ENCODE measurements at regions not wholly inside any gene's neighbourhood (a gene's known extent, or its start where the extent isn't known, plus 50 kb on each side); places are given as distances from the start of the nearest gene placed in this dataset.

DNA sequence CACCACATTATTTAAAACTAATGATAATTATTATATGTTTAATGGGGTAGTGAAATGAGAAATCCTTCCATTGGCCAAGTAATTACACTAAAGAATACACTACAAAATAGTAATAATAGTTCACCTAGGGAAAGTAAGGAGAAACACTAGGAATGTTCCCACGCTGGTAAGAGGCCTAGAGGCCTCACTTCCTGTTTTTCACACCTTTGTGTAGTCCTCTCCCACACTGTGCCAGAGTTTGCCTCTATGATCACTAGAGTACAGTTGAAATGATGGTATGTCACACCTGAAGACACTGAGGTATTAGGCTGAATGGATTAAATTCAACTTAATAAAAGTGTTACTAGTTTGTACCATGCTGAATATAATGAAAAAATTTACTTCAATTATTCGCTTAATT, 1348.0 kb upstream of the ATXN8OS start:
- Mint-ChIP-seq H3K36me3 (ENCODE audit: low read depth) (no peaks in the 10 kb centered on the region), H3K27me3 (ENCODE audit: insufficient read depth) (no peaks in the 10 kb centered on the region; the same call in 1 of the 2 replicates), H3K4me3 (no peak overlapping the region), H3K27ac (no peak overlapping the region), H3K9me3 (peaks cover 17% of the 10 kb centered on the region; the same call in 1 of the 2 replicates), H3K4me1 (ENCODE audit: low read depth) (no peaks in the 10 kb centered on the region)
- no peak for DNase-seq
- TF ChIP-seq, protein P1, sequence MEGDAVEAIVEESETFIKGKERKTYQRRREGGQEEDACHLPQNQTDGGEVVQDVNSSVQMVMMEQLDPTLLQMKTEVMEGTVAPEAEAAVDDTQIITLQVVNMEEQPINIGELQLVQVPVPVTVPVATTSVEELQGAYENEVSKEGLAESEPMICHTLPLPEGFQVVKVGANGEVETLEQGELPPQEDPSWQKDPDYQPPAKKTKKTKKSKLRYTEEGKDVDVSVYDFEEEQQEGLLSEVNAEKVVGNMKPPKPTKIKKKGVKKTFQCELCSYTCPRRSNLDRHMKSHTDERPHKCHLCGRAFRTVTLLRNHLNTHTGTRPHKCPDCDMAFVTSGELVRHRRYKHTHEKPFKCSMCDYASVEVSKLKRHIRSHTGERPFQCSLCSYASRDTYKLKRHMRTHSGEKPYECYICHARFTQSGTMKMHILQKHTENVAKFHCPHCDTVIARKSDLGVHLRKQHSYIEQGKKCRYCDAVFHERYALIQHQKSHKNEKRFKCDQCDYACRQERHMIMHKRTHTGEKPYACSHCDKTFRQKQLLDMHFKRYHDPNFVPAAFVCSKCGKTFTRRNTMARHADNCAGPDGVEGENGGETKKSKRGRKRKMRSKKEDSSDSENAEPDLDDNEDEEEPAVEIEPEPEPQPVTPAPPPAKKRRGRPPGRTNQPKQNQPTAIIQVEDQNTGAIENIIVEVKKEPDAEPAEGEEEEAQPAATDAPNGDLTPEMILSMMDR (IDR thresholded peaks at IDR 0.05): no peak

DNA sequence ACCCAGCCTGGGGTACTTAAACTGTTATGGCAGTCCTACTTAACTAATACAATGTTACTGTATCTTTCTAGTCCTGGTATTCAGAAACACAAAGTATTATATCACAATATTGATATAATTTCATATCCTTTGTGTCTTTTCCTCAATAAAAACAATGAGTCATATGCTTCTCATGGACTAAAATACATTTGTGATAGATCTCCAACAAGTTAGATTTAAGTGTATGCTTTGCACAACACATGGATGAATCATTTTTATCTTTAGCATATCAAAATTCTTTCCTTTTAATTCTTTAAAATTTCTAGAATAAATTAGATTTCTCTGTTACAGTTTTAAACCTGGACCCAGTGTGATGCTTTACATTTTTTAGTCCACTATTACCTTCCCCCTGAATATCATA, 1357.8 kb upstream of the ATXN8OS start:
- no peak for DNase-seq
- no peak overlapping the region for H3K27ac Mint-ChIP-seq
- no peaks in the 10 kb centered on the region for H3K27me3 Mint-ChIP-seq (ENCODE audit: insufficient read depth)
- H3K4me1 Mint-ChIP-seq (ENCODE audit: low read depth): no peaks in the 10 kb centered on the region
- TF ChIP-seq, protein P1 (IDR thresholded peaks at IDR 0.05): no peak
- H3K36me3 Mint-ChIP-seq (ENCODE audit: low read depth): no peaks in the 10 kb centered on the region
- no peak overlapping the region for H3K4me3 Mint-ChIP-seq
- H3K9me3 Mint-ChIP-seq: peaks cover 29% of the 10 kb centered on the region

DNA sequence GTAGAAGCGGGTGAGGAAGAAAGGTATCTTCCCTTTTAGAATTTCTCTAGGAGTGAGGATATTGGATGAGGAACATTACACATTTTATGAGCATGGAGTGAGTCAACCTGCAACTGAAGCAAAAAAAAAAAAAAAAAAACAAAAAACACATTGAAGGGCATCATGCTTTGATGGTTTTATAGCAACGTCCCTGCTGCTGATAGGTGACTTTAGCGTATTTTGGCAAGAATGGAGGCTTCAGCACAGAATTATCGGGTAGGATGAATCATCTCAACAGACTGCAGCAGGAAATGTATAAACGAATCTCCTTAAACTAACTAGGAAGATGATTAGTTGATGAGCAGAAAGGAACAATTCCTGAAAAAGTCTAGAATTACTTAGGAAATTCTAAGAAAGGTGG, 1359.6 kb upstream of the ATXN8OS start:
- no peak overlapping the region for H3K27ac Mint-ChIP-seq
- H3K9me3 Mint-ChIP-seq: peaks cover 23% of the 10 kb centered on the region
- H3K27me3 Mint-ChIP-seq (ENCODE audit: insufficient read depth): no peaks in the 10 kb centered on the region
- TF ChIP-seq, protein P1 (IDR thresholded peaks at IDR 0.05): no peak
- H3K4me1 Mint-ChIP-seq (ENCODE audit: low read depth): no peaks in the 10 kb centered on the region
- H3K4me3 Mint-ChIP-seq: no peak overlapping the region
- no peak for DNase-seq
- H3K36me3 Mint-ChIP-seq (ENCODE audit: low read depth): no peaks in the 10 kb centered on the region

DNA sequence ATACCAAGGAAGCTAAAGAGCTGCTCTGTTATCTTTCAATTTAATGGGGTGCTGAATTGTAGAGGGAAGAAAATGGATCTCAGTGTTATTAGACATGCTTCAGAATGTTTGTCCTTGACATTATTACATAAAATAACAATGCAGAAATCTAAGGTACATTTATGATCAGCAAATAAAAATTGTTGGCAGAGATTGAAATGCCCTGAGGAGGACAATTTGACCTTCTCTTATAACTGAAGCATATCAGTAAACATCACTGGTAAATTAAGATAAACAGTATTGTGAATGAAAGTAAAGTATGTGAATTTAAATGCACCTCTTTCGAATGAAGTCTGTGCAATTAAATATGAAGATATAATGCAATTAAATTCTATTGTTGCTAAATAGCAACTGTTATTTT, 1362.1 kb upstream of the ATXN8OS start:
- DNase-seq: no peak
- TF ChIP-seq, protein P1 (IDR thresholded peaks at IDR 0.05): no peak
- no peak overlapping the region for H3K27ac Mint-ChIP-seq
- no peak overlapping the region for H3K4me3 Mint-ChIP-seq
- H3K27me3 Mint-ChIP-seq (ENCODE audit: insufficient read depth): no peaks in the 10 kb centered on the region
- no peaks in the 10 kb centered on the region for H3K4me1 Mint-ChIP-seq (ENCODE audit: low read depth)
- H3K9me3 Mint-ChIP-seq: peaks cover 18% of the 10 kb centered on the region
- H3K36me3 Mint-ChIP-seq (ENCODE audit: low read depth): no peaks in the 10 kb centered on the region

DNA sequence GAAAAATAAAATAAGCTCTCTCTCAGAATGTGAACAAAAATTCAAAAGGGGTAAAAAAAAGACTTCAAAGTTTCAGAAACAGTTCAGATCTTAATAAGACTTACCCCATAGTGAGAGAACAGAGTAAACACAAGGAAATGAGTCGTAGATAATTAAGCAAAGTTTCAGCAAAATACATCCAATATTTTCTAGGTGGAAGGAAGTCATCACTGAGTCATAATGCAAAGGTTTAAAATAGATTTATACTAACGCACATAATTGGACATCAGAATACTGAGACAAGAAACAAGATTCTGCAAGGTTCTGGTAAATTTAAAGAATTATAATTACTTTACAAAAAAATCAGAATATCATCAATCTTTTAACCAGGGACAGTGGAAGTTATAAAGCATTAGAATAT, 1370.7 kb upstream of the ATXN8OS start:
- Mint-ChIP-seq H3K4me3 (no peak overlapping the region), H3K27ac (no peak overlapping the region), H3K4me1 (ENCODE audit: low read depth) (no peaks in the 10 kb centered on the region), H3K27me3 (ENCODE audit: insufficient read depth) (no peaks in the 10 kb centered on the region), H3K9me3 (peaks cover 16% of the 10 kb centered on the region), H3K36me3 (ENCODE audit: low read depth) (no peaks in the 10 kb centered on the region)
- TF ChIP-seq, protein P1 (IDR thresholded peaks at IDR 0.05): no peak
- no peak for DNase-seq

DNA sequence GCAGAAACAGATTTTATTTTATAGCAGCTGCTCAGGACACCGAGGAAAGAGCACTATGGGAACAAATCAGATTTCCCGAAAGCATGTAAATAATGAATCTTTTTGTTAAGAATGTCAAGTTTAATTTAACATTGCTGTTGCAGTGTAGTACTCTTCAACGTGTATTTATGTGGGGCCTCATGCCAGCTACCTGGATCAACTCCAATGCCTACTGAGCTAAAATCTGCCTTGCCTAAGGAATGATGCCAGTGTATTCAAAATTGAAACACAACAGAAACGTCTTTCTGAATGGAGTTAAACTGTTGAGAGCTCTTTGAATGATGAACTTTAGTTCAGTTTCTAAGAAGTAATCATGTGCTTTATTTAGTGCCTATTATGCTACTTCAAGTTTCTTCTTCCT, 1379.8 kb upstream of the ATXN8OS start:
- TF ChIP-seq, protein P1 (IDR thresholded peaks at IDR 0.05): no peak
- H3K27ac Mint-ChIP-seq: no peak overlapping the region
- H3K4me1 Mint-ChIP-seq (ENCODE audit: low read depth): no peaks in the 10 kb centered on the region
- H3K27me3 Mint-ChIP-seq (ENCODE audit: insufficient read depth): no peaks in the 10 kb centered on the region
- no peak overlapping the region for H3K4me3 Mint-ChIP-seq
- DNase-seq: no peak
- peaks cover 11% of the 10 kb centered on the region for H3K9me3 Mint-ChIP-seq
- H3K36me3 Mint-ChIP-seq (ENCODE audit: low read depth): no peaks in the 10 kb centered on the region
